ENCODE measurements at regions not wholly inside any gene's neighbourhood (a gene's known extent, or its start where the extent isn't known, plus 50 kb on each side); places are given as distances from the start of the nearest gene placed in this dataset.

DNA sequence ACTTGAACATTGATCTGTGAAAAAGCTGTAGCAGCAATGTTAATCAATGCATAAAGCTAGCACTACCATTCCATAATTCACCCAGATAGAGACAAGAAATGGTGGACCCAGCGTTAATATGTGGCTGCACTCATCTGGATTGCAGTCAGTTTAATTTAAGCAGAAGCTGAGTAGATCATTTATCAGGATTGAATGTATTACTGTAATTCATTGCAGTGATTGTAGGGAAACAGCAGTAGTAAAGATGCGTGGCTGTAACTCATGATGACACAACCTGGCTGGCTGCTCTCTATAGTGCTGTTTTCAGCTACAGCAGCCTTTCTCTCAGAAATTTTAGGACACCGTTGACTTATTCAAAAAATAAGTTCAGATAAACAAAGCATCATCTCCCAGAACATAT lies 499.5 kb upstream of the SLITRK6 start:
- no peak for TF ChIP-seq SIN3A (IDR thresholded peaks at IDR 0.05; ENCODE audit: borderline replicate concordance, insufficient read depth, low read depth, low read length)
- TF ChIP-seq, protein P1, sequence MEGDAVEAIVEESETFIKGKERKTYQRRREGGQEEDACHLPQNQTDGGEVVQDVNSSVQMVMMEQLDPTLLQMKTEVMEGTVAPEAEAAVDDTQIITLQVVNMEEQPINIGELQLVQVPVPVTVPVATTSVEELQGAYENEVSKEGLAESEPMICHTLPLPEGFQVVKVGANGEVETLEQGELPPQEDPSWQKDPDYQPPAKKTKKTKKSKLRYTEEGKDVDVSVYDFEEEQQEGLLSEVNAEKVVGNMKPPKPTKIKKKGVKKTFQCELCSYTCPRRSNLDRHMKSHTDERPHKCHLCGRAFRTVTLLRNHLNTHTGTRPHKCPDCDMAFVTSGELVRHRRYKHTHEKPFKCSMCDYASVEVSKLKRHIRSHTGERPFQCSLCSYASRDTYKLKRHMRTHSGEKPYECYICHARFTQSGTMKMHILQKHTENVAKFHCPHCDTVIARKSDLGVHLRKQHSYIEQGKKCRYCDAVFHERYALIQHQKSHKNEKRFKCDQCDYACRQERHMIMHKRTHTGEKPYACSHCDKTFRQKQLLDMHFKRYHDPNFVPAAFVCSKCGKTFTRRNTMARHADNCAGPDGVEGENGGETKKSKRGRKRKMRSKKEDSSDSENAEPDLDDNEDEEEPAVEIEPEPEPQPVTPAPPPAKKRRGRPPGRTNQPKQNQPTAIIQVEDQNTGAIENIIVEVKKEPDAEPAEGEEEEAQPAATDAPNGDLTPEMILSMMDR (IDR thresholded peaks at IDR 0.05): no peak
- TF ChIP-seq, protein P2, sequence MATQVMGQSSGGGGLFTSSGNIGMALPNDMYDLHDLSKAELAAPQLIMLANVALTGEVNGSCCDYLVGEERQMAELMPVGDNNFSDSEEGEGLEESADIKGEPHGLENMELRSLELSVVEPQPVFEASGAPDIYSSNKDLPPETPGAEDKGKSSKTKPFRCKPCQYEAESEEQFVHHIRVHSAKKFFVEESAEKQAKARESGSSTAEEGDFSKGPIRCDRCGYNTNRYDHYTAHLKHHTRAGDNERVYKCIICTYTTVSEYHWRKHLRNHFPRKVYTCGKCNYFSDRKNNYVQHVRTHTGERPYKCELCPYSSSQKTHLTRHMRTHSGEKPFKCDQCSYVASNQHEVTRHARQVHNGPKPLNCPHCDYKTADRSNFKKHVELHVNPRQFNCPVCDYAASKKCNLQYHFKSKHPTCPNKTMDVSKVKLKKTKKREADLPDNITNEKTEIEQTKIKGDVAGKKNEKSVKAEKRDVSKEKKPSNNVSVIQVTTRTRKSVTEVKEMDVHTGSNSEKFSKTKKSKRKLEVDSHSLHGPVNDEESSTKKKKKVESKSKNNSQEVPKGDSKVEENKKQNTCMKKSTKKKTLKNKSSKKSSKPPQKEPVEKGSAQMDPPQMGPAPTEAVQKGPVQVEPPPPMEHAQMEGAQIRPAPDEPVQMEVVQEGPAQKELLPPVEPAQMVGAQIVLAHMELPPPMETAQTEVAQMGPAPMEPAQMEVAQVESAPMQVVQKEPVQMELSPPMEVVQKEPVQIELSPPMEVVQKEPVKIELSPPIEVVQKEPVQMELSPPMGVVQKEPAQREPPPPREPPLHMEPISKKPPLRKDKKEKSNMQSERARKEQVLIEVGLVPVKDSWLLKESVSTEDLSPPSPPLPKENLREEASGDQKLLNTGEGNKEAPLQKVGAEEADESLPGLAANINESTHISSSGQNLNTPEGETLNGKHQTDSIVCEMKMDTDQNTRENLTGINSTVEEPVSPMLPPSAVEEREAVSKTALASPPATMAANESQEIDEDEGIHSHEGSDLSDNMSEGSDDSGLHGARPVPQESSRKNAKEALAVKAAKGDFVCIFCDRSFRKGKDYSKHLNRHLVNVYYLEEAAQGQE (IDR thresholded peaks at IDR 0.05; ENCODE audit: insufficient read depth in 1 of 2, low read depth in 2 of 2, low read length in 1 of 2): no peak
- no peak for TF ChIP-seq POLR2AphosphoS5 (IDR thresholded peaks at IDR 0.05; ENCODE audit: low read depth, low read length)
- no peak for TF ChIP-seq TCF7L2 (IDR thresholded peaks at IDR 0.05; ENCODE audit: low read depth, low read length)
